ENCODE measurements at regions not wholly inside any gene's neighbourhood (a gene's known extent, or its start where the extent isn't known, plus 50 kb on each side); places are given as distances from the start of the nearest gene placed in this dataset.
"Not testable (repeated sequence)": the region's sequence is repeated elsewhere in the genome, so short reads cannot be mapped to it uniquely, and the experiment has no call there.

- TF ChIP-seq, protein P1, sequence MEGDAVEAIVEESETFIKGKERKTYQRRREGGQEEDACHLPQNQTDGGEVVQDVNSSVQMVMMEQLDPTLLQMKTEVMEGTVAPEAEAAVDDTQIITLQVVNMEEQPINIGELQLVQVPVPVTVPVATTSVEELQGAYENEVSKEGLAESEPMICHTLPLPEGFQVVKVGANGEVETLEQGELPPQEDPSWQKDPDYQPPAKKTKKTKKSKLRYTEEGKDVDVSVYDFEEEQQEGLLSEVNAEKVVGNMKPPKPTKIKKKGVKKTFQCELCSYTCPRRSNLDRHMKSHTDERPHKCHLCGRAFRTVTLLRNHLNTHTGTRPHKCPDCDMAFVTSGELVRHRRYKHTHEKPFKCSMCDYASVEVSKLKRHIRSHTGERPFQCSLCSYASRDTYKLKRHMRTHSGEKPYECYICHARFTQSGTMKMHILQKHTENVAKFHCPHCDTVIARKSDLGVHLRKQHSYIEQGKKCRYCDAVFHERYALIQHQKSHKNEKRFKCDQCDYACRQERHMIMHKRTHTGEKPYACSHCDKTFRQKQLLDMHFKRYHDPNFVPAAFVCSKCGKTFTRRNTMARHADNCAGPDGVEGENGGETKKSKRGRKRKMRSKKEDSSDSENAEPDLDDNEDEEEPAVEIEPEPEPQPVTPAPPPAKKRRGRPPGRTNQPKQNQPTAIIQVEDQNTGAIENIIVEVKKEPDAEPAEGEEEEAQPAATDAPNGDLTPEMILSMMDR (IDR thresholded peaks at IDR 0.05) = not testable (repeated sequence)
- not testable (repeated sequence) for TF ChIP-seq POLR2A (IDR thresholded peaks at IDR 0.05)
- TF ChIP-seq POLR2AphosphoS5 (IDR thresholded peaks at IDR 0.05) = peak; percentile 34
Measured at GRCh38 chr16:29266612-29267011, 139.9 kb downstream of the NPIPB11 start.
